K562 (cell line): ENCODE measurements at regions not wholly inside any gene's neighbourhood (a gene's known extent, or its start where the extent isn't known, plus 50 kb on each side); places are given as distances from the start of the nearest gene placed in this dataset.

Experiments used
- ATAC-seq: fragments of 200-7000 bp; cut with Tn5 transposase; 3 replicates; pipeline ENCODE4 v1.9.1; 2020; ENCODE audit warnings: moderate library complexity
- BruUV-seq: library from RNA; stranded (reverse); fragments of 400-500 nt; replicated peaks from 2 replicates; lab custom pipeline; 2021; lab: Mats Ljungman, UMichigan
- CTCF ChIA-PET: fragments of 300-600 bp; formaldehyde crosslinking; extraction: SDS; loops from one replicate; lab custom pipeline; 2021; ENCODE audit warnings: low intra/inter-chr PET ratio; lab: Yijun Ruan, JAX
- POLR2A ChIA-PET: fragments of 300-600, 350-650 bp; sonication (Branson Sonifier 250); formaldehyde crosslinking; extraction: SDS; loops from one replicate; lab custom pipeline; 2021; ENCODE audit warnings: antibody characterized with exemption, inconsistent platforms; lab: Yijun Ruan, JAX
- DNase-seq, 4 experiments: peaks; one replicate each; pipeline versions ENCODE4 v3.0.0 to v3.0.0-alpha.2; 2011 to 2018; ENCODE audit warnings: low spot score in 3 of 4, mixed read lengths in 3 of 4; ENCODE audit errors: extremely low read depth in 1 of 4
- FAIRE-seq: peaks from 2 replicates; lab custom pipeline; 2011; peaks lifted over from hg19 to GRCh38; lab: Jason Lieb, UNC
- H2AFZ ChIP-seq: 2 replicates; pipeline ENCODE4 v1.6.0; 2011; ENCODE audit warnings: low read depth, low read length, control low read depth, inconsistent platforms
- H3K27ac ChIP-seq: fragments of 200-600 bp; 3 replicates; pipeline ENCODE4 v1.8.0; 2011; ENCODE audit warnings: low read depth, mild to moderate bottlenecking, control low read depth, inconsistent platforms, low read length, moderate library complexity, mixed read lengths; ENCODE audit errors: extremely low read depth
- H3K27me3 ChIP-seq, 2 experiments: fragments of 300-600 bp in 1 of 2; 2 replicates in 1 of 2; 3 replicates in 1 of 2; pipeline versions ENCODE4 v1.6.0 to v1.8.0; 2011; ENCODE audit warnings: inconsistent platforms in 2 of 2, low read length in 2 of 2, mild to moderate bottlenecking in 1 of 2, mixed read lengths in 1 of 2, moderate library complexity in 1 of 2; ENCODE audit not compliant: control insufficient read depth in 2 of 2, insufficient read depth in 2 of 2
- H3K36me3 ChIP-seq: fragments of 300-600 bp; 3 replicates; pipeline ENCODE4 v1.8.0; 2011; ENCODE audit warnings: mild to moderate bottlenecking, low read length, inconsistent platforms; ENCODE audit not compliant: control insufficient read depth, insufficient read depth
- H3K4me1 ChIP-seq, 2 experiments: fragments of 200-600 bp in 1 of 2; replicated peaks in 1 of 2; 2 replicates in 1 of 2; 3 replicates in 1 of 2; pipeline versions ENCODE4 v1.5.1 to v1.8.0; 2011; ENCODE audit warnings: inconsistent platforms in 2 of 2, low read length in 2 of 2, mild to moderate bottlenecking in 1 of 2, mixed read lengths in 1 of 2, moderate library complexity in 1 of 2; ENCODE audit not compliant: control insufficient read depth in 2 of 2, insufficient read depth in 2 of 2
- H3K4me2 ChIP-seq: 2 replicates; pipeline ENCODE4 v1.6.1; 2011; ENCODE audit warnings: low read length, control low read depth, inconsistent platforms, mixed read lengths; ENCODE audit not compliant: insufficient read depth
- H3K4me3 ChIP-seq: fragments of 200-600 bp; sonication (generic), shearing (Covaris generic); 2 replicates; pipeline ENCODE4 v1.5.1; 2016; ENCODE audit warnings: control low read depth, inconsistent platforms
- H3K79me2 ChIP-seq: fragments of 200-600 bp; 3 replicates; pipeline ENCODE4 v1.8.0; 2011; ENCODE audit warnings: low read length, inconsistent platforms; ENCODE audit not compliant: control insufficient read depth, insufficient read depth
- H3K9ac ChIP-seq, 2 experiments: 2 replicates each; pipeline versions ENCODE4 v1.6.0 to v1.6.1; 2011; ENCODE audit warnings: low read depth in 2 of 2, low read length in 2 of 2, control low read depth in 1 of 2, inconsistent platforms in 1 of 2, mild to moderate bottlenecking in 1 of 2, mixed read lengths in 1 of 2; ENCODE audit not compliant: insufficient read depth in 1 of 2
- H3K9me1 ChIP-seq: one replicate; pipeline ENCODE4 v1.6.0; 2011; ENCODE audit warnings: inconsistent platforms, mild to moderate bottlenecking, low read length, moderate library complexity; ENCODE audit not compliant: control insufficient read depth, insufficient read depth
- H3K9me3 ChIP-seq: replicated peaks from 2 replicates; pipeline ENCODE4 v1.5.1; 2011; ENCODE audit warnings: low read depth, low read length, inconsistent platforms; ENCODE audit not compliant: control insufficient read depth, insufficient read depth
- H4K20me1 ChIP-seq: replicated peaks from 2 replicates; pipeline ENCODE4 v1.6.1; 2011; ENCODE audit warnings: low read length, inconsistent platforms, mixed read lengths; ENCODE audit not compliant: control insufficient read depth, insufficient read depth
- CBX3 ChIP-seq, 2 experiments: IDR thresholded peaks; 1 replicate in 1 of 2; 2 replicates in 1 of 2; pipeline ENCODE4 v1.6.1; 2012; ENCODE audit warnings: inconsistent platforms in 2 of 2, low read length in 2 of 2, borderline replicate concordance in 1 of 2, control low read depth in 1 of 2
- EHMT2 ChIP-seq: fragments of 450-650 bp; IDR thresholded peaks from 2 replicates; pipeline ENCODE4 v1.6.1; 2018; ENCODE audit warnings: antibody characterized with exemption
- HDAC1 ChIP-seq, 2 experiments: fragments of 450-650 bp; IDR thresholded peaks; 2 replicates each; pipeline ENCODE4 v1.6.1; 2016 to 2017; ENCODE audit warnings: inconsistent platforms in 1 of 2, mild to moderate bottlenecking in 1 of 2, moderate library complexity in 1 of 2
- LEF1 ChIP-seq: fragments of 450-650 bp; IDR thresholded peaks from 2 replicates; pipeline ENCODE4 v1.6.1; 2016; ENCODE audit warnings: mild to moderate bottlenecking
- MEF2A ChIP-seq: IDR thresholded peaks from 2 replicates; pipeline ENCODE4 v1.6.1; 2011; ENCODE audit warnings: low read depth, mild to moderate bottlenecking, low read length, moderate library complexity; ENCODE audit not compliant: control insufficient read depth
- NFXL1 ChIP-seq: fragments of 450-650 bp; formaldehyde crosslinking; IDR thresholded peaks from 2 replicates; pipeline ENCODE4 v1.4.0; 2021; ENCODE audit warnings: mild to moderate bottlenecking
- PHF20 ChIP-seq: fragments of 450-650 bp; IDR thresholded peaks from 2 replicates; pipeline ENCODE4 v1.6.1; 2018; ENCODE audit not compliant: partially characterized antibody
- PYGO2 ChIP-seq: fragments of 450-650 bp; IDR thresholded peaks from 2 replicates; pipeline ENCODE4 v1.6.1; 2016; ENCODE audit warnings: mild to moderate bottlenecking, missing genetic modification characterization, moderate library complexity, missing compliant biosample characterization
- RBM22 ChIP-seq: fragments of 200-400 bp; formaldehyde crosslinking; IDR thresholded peaks from 2 replicates; pipeline ENCODE4 v1.6.1; 2018; ENCODE audit warnings: low read length, low read depth; ENCODE audit not compliant: poor library complexity, severe bottlenecking
- SMAD2 ChIP-seq: fragments of 150-350 bp; IDR thresholded peaks from 2 replicates; pipeline ENCODE4 v1.6.1; 2014; ENCODE audit warnings: low read depth, mild to moderate bottlenecking, low read length
- SUPT5H ChIP-seq: fragments of 450-650 bp; IDR thresholded peaks from 2 replicates; pipeline ENCODE4 v1.6.1; 2016
- TAF1 ChIP-seq: IDR thresholded peaks from 2 replicates; pipeline ENCODE4 v1.6.1; 2011; ENCODE audit warnings: mild to moderate bottlenecking, low read length, moderate library complexity; ENCODE audit not compliant: insufficient read depth, control insufficient read depth, severe bottlenecking; ENCODE audit errors: extremely low read depth
- ZNF561 ChIP-seq: fragments of 450-650 bp; formaldehyde crosslinking; conservative IDR thresholded peaks from 2 replicates; pipeline ENCODE4 v1.4.0; 2020; ENCODE audit warnings: mild to moderate bottlenecking, moderate library complexity
- WGBS: fragments of 100-300 bp; shearing (Covaris generic); methylation state at CpG from one replicate; pipeline ENCODE4 v1.1.6; 2016; ENCODE audit warnings: low coverage, mixed read lengths; ENCODE audit not compliant: insufficient coverage; ENCODE audit errors: missing lambda C conversion rate; 5-methylcytosine and 5-hydroxymethylcytosine counted together
- in situ Hi-C: fragments of 300-500 bp; cut with MboI; formaldehyde crosslinking; loops from 4 replicates; pipeline ENCODE4 v1.15.0; 2018; ENCODE audit warnings: inconsistent platforms, mixed read lengths
- intact Hi-C: fragments of 100-400 bp; cut with micrococcal nuclease; formaldehyde crosslinking; loops from 2 replicates; pipeline ENCODE4 v1.14.2; 2022
- TF ChIP-seq, protein P1 (sequence below): sonication (generic); formaldehyde crosslinking; IDR thresholded peaks from 2 replicates; pipeline ENCODE4 v1.8.0; 2022; ENCODE audit warnings: mild to moderate bottlenecking, missing genetic modification reagents
- TF ChIP-seq, protein P2 (sequence below): fragments of 250-450 bp; sonication (Bioruptor Pico); IDR thresholded peaks from 2 replicates; pipeline ENCODE4 v1.9.0; 2021; ENCODE audit warnings: mild to moderate bottlenecking, inconsistent platforms

- no TSS peak for BruUV-seq
- no peaks in the 10 kb centered on the region for H3K79me2 ChIP-seq
- H3K4me2 ChIP-seq, result no peak overlapping the region
- no peak overlapping the region for H3K4me3 ChIP-seq
- H3K9me3 ChIP-seq, result no peaks in the 10 kb centered on the region
- ATAC-seq (no peak), FAIRE-seq (no peak), DNase-seq (no peak)
- TF ChIP-seq NFXL1 (no peak), ZNF561 (CRISPR knock-in tag) (no peak), MEF2A (no peak)
- H3K9me1 ChIP-seq, result no peaks in the 10 kb centered on the region
- H3K27me3 ChIP-seq, result no peaks in the 10 kb centered on the region; a peak in 1 of 5 replicates
- no peaks in the 10 kb centered on the region for H4K20me1 ChIP-seq
- no peaks in the 10 kb centered on the region for H3K36me3 ChIP-seq
- in situ Hi-C loops, result no loop called here
- H2AFZ ChIP-seq, result no peak overlapping the region
- ChIA-PET POLR2A (no interaction called here), CTCF (no interaction called here)
- no peak overlapping the region for H3K9ac ChIP-seq
- intact Hi-C loops, result no loop called here
- WGBS, result 2% methylated on average over 3 of the region's 3 CpGs
- H3K4me1 ChIP-seq, result no peaks in the 10 kb centered on the region
- no peak overlapping the region for H3K27ac ChIP-seq
Measured at GRCh38 chr10:64101606-64102263, 580.5 kb downstream of the REEP3 start.

- no peaks in the 10 kb centered on the region; a peak in 1 of 5 replicates for H3K27me3 ChIP-seq
- DNase-seq, result no peak
- CTCF ChIA-PET, result no interaction called here
- POLR2A ChIA-PET, result no interaction called here
- FAIRE-seq, result no peak
- intact Hi-C loops (no loop called here), in situ Hi-C loops (no loop called here)
- no peak overlapping the region for H3K9ac ChIP-seq
- no peaks in the 10 kb centered on the region for H3K79me2 ChIP-seq
- no peaks in the 10 kb centered on the region for H3K36me3 ChIP-seq
- no peak overlapping the region for H2AFZ ChIP-seq
- 0% methylated on average over 1 of the region's 1 CpG for WGBS
- no TSS peak for BruUV-seq
- no peaks in the 10 kb centered on the region for H4K20me1 ChIP-seq
- H3K9me1 ChIP-seq, result no peaks in the 10 kb centered on the region
- no peak overlapping the region for H3K27ac ChIP-seq
- H3K4me2 ChIP-seq, result no peak overlapping the region
- H3K9me3 ChIP-seq, result no peaks in the 10 kb centered on the region
- no peaks in the 10 kb centered on the region for H3K4me1 ChIP-seq
- no peak overlapping the region for H3K4me3 ChIP-seq
- no peak for ATAC-seq
- TF ChIP-seq PYGO2 (tag) (no peak), TAF1 (no peak), RBM22 (no peak), SUPT5H (no peak), EHMT2 (no peak), CBX3 (IDR thresholded peaks at IDR 0.05; ENCODE audit: borderline replicate concordance in 1 of 2, low read length in 2 of 2) (no peak), HDAC1 (IDR thresholded peaks at IDR 0.05) (no peak), PHF20 (no peak), LEF1 (no peak), SMAD2 (no peak)
- TF ChIP-seq, protein P1, sequence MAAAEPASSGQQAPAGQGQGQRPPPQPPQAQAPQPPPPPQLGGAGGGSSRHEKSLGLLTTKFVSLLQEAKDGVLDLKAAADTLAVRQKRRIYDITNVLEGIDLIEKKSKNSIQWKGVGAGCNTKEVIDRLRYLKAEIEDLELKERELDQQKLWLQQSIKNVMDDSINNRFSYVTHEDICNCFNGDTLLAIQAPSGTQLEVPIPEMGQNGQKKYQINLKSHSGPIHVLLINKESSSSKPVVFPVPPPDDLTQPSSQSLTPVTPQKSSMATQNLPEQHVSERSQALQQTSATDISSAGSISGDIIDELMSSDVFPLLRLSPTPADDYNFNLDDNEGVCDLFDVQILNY (CRISPR knock-in tag), result no peak
- TF ChIP-seq, protein P2, sequence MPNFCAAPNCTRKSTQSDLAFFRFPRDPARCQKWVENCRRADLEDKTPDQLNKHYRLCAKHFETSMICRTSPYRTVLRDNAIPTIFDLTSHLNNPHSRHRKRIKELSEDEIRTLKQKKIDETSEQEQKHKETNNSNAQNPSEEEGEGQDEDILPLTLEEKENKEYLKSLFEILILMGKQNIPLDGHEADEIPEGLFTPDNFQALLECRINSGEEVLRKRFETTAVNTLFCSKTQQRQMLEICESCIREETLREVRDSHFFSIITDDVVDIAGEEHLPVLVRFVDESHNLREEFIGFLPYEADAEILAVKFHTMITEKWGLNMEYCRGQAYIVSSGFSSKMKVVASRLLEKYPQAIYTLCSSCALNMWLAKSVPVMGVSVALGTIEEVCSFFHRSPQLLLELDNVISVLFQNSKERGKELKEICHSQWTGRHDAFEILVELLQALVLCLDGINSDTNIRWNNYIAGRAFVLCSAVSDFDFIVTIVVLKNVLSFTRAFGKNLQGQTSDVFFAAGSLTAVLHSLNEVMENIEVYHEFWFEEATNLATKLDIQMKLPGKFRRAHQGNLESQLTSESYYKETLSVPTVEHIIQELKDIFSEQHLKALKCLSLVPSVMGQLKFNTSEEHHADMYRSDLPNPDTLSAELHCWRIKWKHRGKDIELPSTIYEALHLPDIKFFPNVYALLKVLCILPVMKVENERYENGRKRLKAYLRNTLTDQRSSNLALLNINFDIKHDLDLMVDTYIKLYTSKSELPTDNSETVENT, result no peak
Measured at GRCh38 chr10:64102264-64102633, 581.0 kb downstream of the REEP3 start.
